GM13977 (cell line): ENCODE measurements at regions not wholly inside any gene's neighbourhood (a gene's known extent, or its start where the extent isn't known, plus 50 kb on each side); places are given as distances from the start of the nearest gene placed in this dataset.

Experiments
- DNase-seq: peaks from one replicate; pipeline ENCODE4 v3.0.0; 2012; ENCODE audit warnings: low spot score
- in situ Hi-C: fragments of 300-500 bp; cut with MboI; formaldehyde crosslinking; loops from one replicate; pipeline ENCODE4 v1.12.0; 2022; ENCODE audit warnings: low sequenced_read_pairs, low pct_unique_long_range_greater_than_20kb, mixed read lengths, inconsistent platforms; ENCODE audit not compliant: unreplicated experiment
- TF ChIP-seq, protein P1 (sequence below): IDR thresholded peaks from 2 replicates; pipeline ENCODE4 v1.5.1; 2012; ENCODE audit warnings: mild to moderate bottlenecking, control low read depth; ENCODE audit not compliant: insufficient read depth; ENCODE audit errors: extremely low read depth, missing control alignments

DNA sequence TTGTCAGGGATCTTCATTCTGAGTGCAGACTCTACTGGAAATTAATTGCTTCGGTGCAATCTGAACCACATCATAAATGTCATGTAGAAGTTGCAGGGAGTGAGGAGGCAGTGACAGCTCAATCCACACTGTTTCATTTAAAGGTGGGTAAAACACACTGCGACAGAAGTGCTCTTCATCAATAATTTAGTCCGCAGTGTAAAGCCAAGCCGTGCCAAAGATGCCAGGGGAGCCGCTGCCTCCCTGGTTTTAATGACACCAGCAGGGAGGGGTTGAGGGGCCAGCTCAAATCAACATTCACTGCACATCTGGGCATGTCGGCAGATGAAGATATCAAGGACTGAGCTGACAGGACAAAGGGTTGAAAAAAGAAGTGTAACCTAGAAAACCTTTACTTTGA lies 305.7 kb upstream of the VRK2 start:
- in situ Hi-C loops: no loop called here
- no peak for DNase-seq
- TF ChIP-seq, protein P1, sequence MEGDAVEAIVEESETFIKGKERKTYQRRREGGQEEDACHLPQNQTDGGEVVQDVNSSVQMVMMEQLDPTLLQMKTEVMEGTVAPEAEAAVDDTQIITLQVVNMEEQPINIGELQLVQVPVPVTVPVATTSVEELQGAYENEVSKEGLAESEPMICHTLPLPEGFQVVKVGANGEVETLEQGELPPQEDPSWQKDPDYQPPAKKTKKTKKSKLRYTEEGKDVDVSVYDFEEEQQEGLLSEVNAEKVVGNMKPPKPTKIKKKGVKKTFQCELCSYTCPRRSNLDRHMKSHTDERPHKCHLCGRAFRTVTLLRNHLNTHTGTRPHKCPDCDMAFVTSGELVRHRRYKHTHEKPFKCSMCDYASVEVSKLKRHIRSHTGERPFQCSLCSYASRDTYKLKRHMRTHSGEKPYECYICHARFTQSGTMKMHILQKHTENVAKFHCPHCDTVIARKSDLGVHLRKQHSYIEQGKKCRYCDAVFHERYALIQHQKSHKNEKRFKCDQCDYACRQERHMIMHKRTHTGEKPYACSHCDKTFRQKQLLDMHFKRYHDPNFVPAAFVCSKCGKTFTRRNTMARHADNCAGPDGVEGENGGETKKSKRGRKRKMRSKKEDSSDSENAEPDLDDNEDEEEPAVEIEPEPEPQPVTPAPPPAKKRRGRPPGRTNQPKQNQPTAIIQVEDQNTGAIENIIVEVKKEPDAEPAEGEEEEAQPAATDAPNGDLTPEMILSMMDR: no peak

DNA sequence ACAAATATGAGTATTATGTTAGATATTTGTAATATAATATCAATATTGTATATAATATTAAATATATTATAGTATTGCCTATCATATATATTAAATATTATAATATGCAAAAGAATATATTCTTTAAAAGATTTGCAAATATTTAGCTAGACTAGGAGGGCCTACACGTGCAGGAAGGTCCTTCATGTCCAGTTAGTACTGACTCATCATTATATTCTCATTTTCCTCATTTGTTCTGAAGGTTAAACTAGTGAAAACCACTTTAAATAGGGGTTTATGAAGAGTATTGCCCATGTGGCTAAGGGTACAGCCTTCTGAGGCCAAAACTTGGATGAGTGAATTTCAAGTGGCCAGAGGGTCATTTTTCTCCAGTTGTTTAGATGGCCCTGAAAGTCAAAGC lies 293.0 kb upstream of the VRK2 start:
- TF ChIP-seq, protein P1: no peak
- DNase-seq: no peak
- in situ Hi-C loops: loop anchor here (25.0 kb wide), 1 partner anchor 284 kb away; the partner anchor contains the start of gene VRK2

DNA sequence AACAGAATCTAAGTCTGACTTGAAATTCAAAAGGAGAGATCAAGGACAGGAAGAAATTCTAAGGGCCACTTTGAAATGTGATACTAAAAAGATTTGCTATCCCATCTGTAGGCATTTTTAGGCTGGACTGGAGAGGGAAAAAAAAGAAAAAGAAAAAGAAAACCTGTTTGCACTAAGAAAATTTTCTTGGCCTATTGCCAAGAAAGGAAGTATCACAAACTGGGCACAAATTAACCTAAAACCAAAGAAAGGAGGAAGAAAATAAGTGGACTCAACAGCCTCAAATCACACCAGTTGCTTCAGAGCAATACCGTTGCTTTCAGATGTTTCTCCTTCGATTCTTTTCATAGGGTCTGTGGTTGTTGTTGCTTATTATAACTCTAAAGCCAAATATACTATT lies 287.9 kb upstream of the VRK2 start:
- in situ Hi-C loops: loop anchor here (25.0 kb wide), 1 partner anchor 279 kb away; the partner anchor contains the start of gene VRK2
- TF ChIP-seq, protein P1: no peak

DNA sequence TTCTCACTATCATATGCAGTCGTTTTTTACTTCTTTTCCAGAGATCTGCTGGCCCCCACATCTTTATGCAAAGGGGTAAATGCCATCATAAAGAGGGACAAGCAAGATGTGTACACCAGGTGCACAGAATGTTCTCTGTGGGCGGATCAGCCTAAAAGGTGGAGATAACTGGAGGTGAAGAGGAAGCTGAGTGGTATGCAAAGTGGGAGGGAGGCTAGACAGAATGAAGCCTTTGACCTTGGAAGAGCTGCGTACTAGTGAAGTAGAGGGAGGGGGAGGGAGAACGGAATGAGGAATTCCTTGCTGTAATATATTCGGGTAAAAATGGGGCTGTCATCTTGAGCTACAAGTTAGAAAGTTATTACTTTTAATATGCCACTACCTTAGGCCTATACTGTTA lies 287.5 kb upstream of the VRK2 start:
- TF ChIP-seq, protein P1: no peak
- no peak for DNase-seq
- in situ Hi-C loops: loop anchor here (25.0 kb wide), 1 partner anchor 278 kb away; the partner anchor contains the start of gene VRK2

More for the DNA sequence above, 287.9 kb upstream of the VRK2 start:
- DNase-seq: no peak

DNA sequence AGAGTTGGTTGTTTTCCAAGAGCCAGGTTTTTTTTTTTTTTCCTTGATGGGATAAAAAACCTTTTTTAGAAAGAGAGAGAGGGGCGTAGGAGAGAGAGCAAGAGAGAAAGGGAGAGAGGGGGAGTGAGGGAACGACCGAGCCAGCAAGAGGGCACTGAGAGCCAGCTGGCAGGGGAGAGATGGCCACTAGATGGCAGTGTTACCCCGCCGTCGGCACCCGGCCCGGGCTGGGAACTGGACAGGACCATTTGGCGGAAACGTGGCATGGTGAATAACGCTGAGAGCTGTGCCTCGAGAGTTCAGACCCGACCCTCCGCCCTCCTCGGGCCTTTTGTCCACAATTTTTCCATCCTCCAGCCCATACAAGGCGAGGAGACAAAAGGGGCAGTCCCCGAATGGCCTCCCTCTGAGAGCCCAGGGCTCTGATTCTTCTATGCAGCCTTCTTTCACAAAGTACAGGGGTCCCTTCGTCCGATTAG lies 286.7 kb upstream of the VRK2 start:
- TF ChIP-seq, protein P1: peak; percentile 95
- peak; percentile 61 for DNase-seq
- in situ Hi-C loops: loop anchor here (10.0 to 25.0 kb wide), 2 partner anchors 135 to 277 kb away; partner anchors contain the start of gene VRK2

DNA sequence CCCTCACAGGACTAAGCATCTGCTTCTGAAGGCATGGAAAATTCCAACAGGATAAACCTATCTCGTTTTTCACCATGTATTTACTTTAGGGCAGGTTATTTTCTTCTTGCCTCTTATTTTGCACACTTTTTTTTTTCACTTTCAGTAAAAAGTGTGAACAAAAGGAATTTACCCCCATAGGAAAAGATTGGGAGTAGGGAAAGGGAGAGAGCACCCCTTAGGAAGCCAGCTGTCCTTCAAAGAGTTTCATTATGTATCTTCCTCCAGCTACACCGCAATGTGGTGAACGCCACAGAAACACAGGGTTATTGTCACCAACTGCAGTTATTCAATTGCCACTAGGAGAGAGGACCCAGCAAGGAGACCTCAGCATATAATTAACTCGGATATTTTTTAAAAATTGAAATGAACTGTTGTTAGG lies 286.2 kb upstream of the VRK2 start:
- TF ChIP-seq, protein P1: no peak
- in situ Hi-C loops: loop anchor here (10.0 to 25.0 kb wide), 2 partner anchors 134 to 277 kb away; partner anchors contain the start of gene VRK2
- DNase-seq: peak; percentile 34
